H9 (cell line): ENCODE measurements at regions not wholly inside any gene's neighbourhood (a gene's known extent, or its start where the extent isn't known, plus 50 kb on each side); places are given as distances from the start of the nearest gene placed in this dataset.

Experiments used
- DNase-seq: peaks from one replicate; pipeline ENCODE4 v3.0.0-alpha.2; 2017
- H2AFZ ChIP-seq: one replicate; pipeline ENCODE4 v1.6.1; 2013; ENCODE audit warnings: mild to moderate bottlenecking, low read length, control low read depth, moderate library complexity
- H2AK5ac ChIP-seq: 2 replicates; pipeline ENCODE4 v1.6.1; 2013; ENCODE audit warnings: low read length, control low read depth, mixed read lengths; ENCODE audit not compliant: insufficient read length
- H2BK120ac ChIP-seq: one replicate; pipeline ENCODE4 v1.6.1; 2013; ENCODE audit warnings: low read depth, mild to moderate bottlenecking, low read length, control low read depth, inconsistent platforms; ENCODE audit not compliant: poor library complexity, severe bottlenecking
- H2BK12ac ChIP-seq: 2 replicates; pipeline ENCODE4 v1.6.1; 2013; ENCODE audit warnings: low read length, control low read depth, mixed read lengths, low read depth; ENCODE audit not compliant: insufficient read length
- H2BK15ac ChIP-seq: 2 replicates; pipeline ENCODE4 v1.6.1; 2013; ENCODE audit warnings: low read depth, low read length, control low read depth
- H2BK20ac ChIP-seq: one replicate; pipeline ENCODE4 v1.6.1; 2013; ENCODE audit warnings: low read depth, mild to moderate bottlenecking, low read length, control low read depth, inconsistent platforms; ENCODE audit not compliant: poor library complexity, severe bottlenecking
- H2BK5ac ChIP-seq: 2 replicates; pipeline ENCODE4 v1.6.1; 2013; ENCODE audit warnings: low read length, control low read depth, mixed read lengths; ENCODE audit not compliant: insufficient read length
- H3K14ac ChIP-seq: 2 replicates; pipeline ENCODE4 v1.6.1; 2013; ENCODE audit warnings: low read length, control low read depth; ENCODE audit not compliant: insufficient read depth
- H3K18ac ChIP-seq: 2 replicates; pipeline ENCODE4 v1.6.1; 2013; ENCODE audit warnings: low read depth, mild to moderate bottlenecking, mixed read lengths, low read length, control low read depth; ENCODE audit not compliant: insufficient read length
- H3K23ac ChIP-seq: 2 replicates; pipeline ENCODE4 v1.6.1; 2013; ENCODE audit warnings: low read length, control low read depth, mixed read lengths, low read depth; ENCODE audit not compliant: insufficient read length
- H3K23me2 ChIP-seq: 2 replicates; pipeline ENCODE4 v1.6.1; 2013; ENCODE audit warnings: low read depth, mild to moderate bottlenecking, mixed read lengths, low read length, control low read depth; ENCODE audit not compliant: insufficient read length, poor library complexity, severe bottlenecking
- H3K27ac ChIP-seq: 2 replicates; pipeline ENCODE4 v1.5.1; 2013; ENCODE audit warnings: low read length, control low read depth, mixed read lengths, low read depth; ENCODE audit not compliant: insufficient read length
- H3K27me3 ChIP-seq: 2 replicates; pipeline ENCODE4 v1.6.1; 2013; ENCODE audit warnings: low read length, control low read depth, inconsistent platforms; ENCODE audit not compliant: insufficient read depth
- H3K4ac ChIP-seq: 2 replicates; pipeline ENCODE4 v1.6.1; 2013; ENCODE audit warnings: low read depth, mild to moderate bottlenecking, control low read depth, inconsistent platforms, low read length, moderate library complexity
- H3K4me1 ChIP-seq: 2 replicates; pipeline ENCODE4 v1.6.1; 2013; ENCODE audit warnings: low read length, control low read depth, inconsistent platforms; ENCODE audit not compliant: insufficient read depth
- H3K4me2 ChIP-seq: 2 replicates; pipeline ENCODE4 v1.6.1; 2013; ENCODE audit warnings: low read length, control low read depth, mixed read lengths; ENCODE audit not compliant: insufficient read length, insufficient read depth
- H3K56ac ChIP-seq: 2 replicates; pipeline ENCODE4 v1.6.1; 2013; ENCODE audit warnings: low read depth, mild to moderate bottlenecking, mixed read lengths, low read length, control low read depth; ENCODE audit not compliant: insufficient read length
- H3K79me1 ChIP-seq: 2 replicates; pipeline ENCODE4 v1.6.1; 2013; ENCODE audit warnings: low read depth, mild to moderate bottlenecking, moderate library complexity, low read length, control low read depth, inconsistent platforms; ENCODE audit not compliant: insufficient read depth, poor library complexity, severe bottlenecking
- H3K79me2 ChIP-seq: 2 replicates; pipeline ENCODE4 v1.6.1; 2013; ENCODE audit warnings: low read length, control low read depth, inconsistent platforms; ENCODE audit not compliant: insufficient read depth
- H3K9ac ChIP-seq: 2 replicates; pipeline ENCODE4 v1.6.1; 2013; ENCODE audit warnings: low read length, control low read depth, mixed read lengths; ENCODE audit not compliant: insufficient read length; ENCODE audit errors: extremely low read depth
- H3K9me3 ChIP-seq: one replicate; pipeline ENCODE4 v1.6.1; 2013; ENCODE audit warnings: low read depth, low read length, inconsistent platforms; ENCODE audit not compliant: control insufficient read depth
- H3T11ph ChIP-seq: one replicate; pipeline ENCODE4 v1.6.1; 2013; ENCODE audit warnings: mild to moderate bottlenecking, low read length, control low read depth, inconsistent platforms
- H4K20me1 ChIP-seq: one replicate; pipeline ENCODE4 v1.6.1; 2013; ENCODE audit not compliant: control insufficient read depth, insufficient read length, insufficient read depth
- H4K5ac ChIP-seq: 2 replicates; pipeline ENCODE4 v1.6.1; 2013; ENCODE audit warnings: low read depth, mild to moderate bottlenecking, mixed read lengths, low read length, control low read depth; ENCODE audit not compliant: insufficient read length
- H4K8ac ChIP-seq: replicated peaks from 2 replicates; pipeline ENCODE4 v1.6.1; 2013; ENCODE audit warnings: low read length, control low read depth, mixed read lengths, low read depth; ENCODE audit not compliant: insufficient read length
- H4K91ac ChIP-seq: 2 replicates; pipeline ENCODE4 v1.6.1; 2013; ENCODE audit warnings: low read depth, mild to moderate bottlenecking, moderate library complexity, mixed read lengths, low read length, control low read depth; ENCODE audit not compliant: insufficient read length
- H3K27ac Mint-ChIP-seq, 3 experiments: 2 replicates in 2 of 3; 3 replicates in 1 of 3; pipeline ENCODE4 v1.8.0; 2020 to 2021; ENCODE audit warnings: mixed read lengths in 3 of 3, mild to moderate bottlenecking in 1 of 3, moderate library complexity in 1 of 3
- H3K27me3 Mint-ChIP-seq: 2 replicates; pipeline ENCODE4 v1.8.0; 2021; ENCODE audit warnings: low read depth, mild to moderate bottlenecking, moderate library complexity, mixed read lengths
- H3K36me3 Mint-ChIP-seq, 3 experiments: 2 replicates in 2 of 3; 3 replicates in 1 of 3; pipeline ENCODE4 v1.8.0; 2020 to 2021; ENCODE audit warnings: low read depth in 3 of 3, mixed read lengths in 3 of 3; ENCODE audit not compliant: insufficient read depth in 1 of 3
- H3K4me1 Mint-ChIP-seq, 2 experiments: 2 replicates each; pipeline ENCODE4 v1.8.0; 2020; ENCODE audit warnings: mixed read lengths in 2 of 2
- H3K4me3 Mint-ChIP-seq, 2 experiments: 2 replicates in 1 of 2; 3 replicates in 1 of 2; pipeline ENCODE4 v1.8.0; 2020 to 2021; ENCODE audit warnings: mild to moderate bottlenecking in 2 of 2, mixed read lengths in 2 of 2, moderate library complexity in 1 of 2
- H3K9me3 Mint-ChIP-seq, 2 experiments: 2 replicates in 1 of 2; 3 replicates in 1 of 2; pipeline ENCODE4 v1.8.0; 2020; ENCODE audit warnings: mild to moderate bottlenecking in 2 of 2, mixed read lengths in 2 of 2, moderate library complexity in 1 of 2
- CTCF ChIP-seq: fragments of 200-600 bp; sonication (generic); conservative IDR thresholded peaks from 3 replicates; pipeline ENCODE4 v1.8.0; 2021; ENCODE audit warnings: antibody characterized with exemption, mild to moderate bottlenecking
- WGBS: extraction: QIAGEN DNeasy Blood & Tissue Kit; methylation state at CpG from one replicate; pipeline ENCODE4 v1.1.7; 2013; ENCODE audit warnings: missing lambda C conversion rate, low lambda C conversion rate, mixed read lengths; ENCODE audit not compliant: insufficient read length; ENCODE audit errors: extremely low coverage; 5-methylcytosine and 5-hydroxymethylcytosine counted together

GRCh38 chr13:57045826-57046546 lies 94.7 kb upstream of the PRR20A start:
- H3K27me3 ChIP-seq = no peaks in the 10 kb centered on the region
- H3K27ac ChIP-seq = no peak overlapping the region
- no peak overlapping the region for H3K4me2 ChIP-seq
- H4K8ac ChIP-seq = no peak overlapping the region
- Mint-ChIP-seq H3K4me1 (no peaks in the 10 kb centered on the region), H3K4me3 (no peak overlapping the region), H3K9me3 (peaks cover 12 to 14% of the 10 kb centered on the region in 2 experiments), H3K27me3 (no peaks in the 10 kb centered on the region; the same call in 1 of the 2 replicates), H3K36me3 (peaks cover 0 to 13% (median 2%) of the 10 kb centered on the region in 3 experiments; a peak in 5 of 7 replicates), H3K27ac (no peak overlapping the region)
- no peak overlapping the region for H3K9ac ChIP-seq
- no peak overlapping the region for H3K14ac ChIP-seq
- no peak for DNase-seq
- no peak for TF ChIP-seq CTCF
- no peak overlapping the region for H2BK20ac ChIP-seq
- no peak overlapping the region for H2BK12ac ChIP-seq
- H2BK120ac ChIP-seq = no peak overlapping the region
- H3T11ph ChIP-seq = no peak overlapping the region
- H2AFZ ChIP-seq = no peak overlapping the region
- H2BK15ac ChIP-seq = no peak overlapping the region
- no peaks in the 10 kb centered on the region for H3K79me2 ChIP-seq
- H3K23ac ChIP-seq = no peak overlapping the region
- no peaks in the 10 kb centered on the region for H3K79me1 ChIP-seq
- H3K23me2 ChIP-seq = no peaks in the 10 kb centered on the region
- no peak overlapping the region for H4K5ac ChIP-seq
- no peak overlapping the region for H4K91ac ChIP-seq
- H3K9me3 ChIP-seq = no peaks in the 10 kb centered on the region
- WGBS = no CpG with 5 or more reads among the region's 5 CpGs
- H3K4me1 ChIP-seq = no peaks in the 10 kb centered on the region
- no peak overlapping the region for H3K18ac ChIP-seq
- no peak overlapping the region for H2BK5ac ChIP-seq
- H4K20me1 ChIP-seq = no peaks in the 10 kb centered on the region
- no peak overlapping the region for H3K4ac ChIP-seq
- H2AK5ac ChIP-seq = no peak overlapping the region
- no peak overlapping the region for H3K56ac ChIP-seq
